Liver (tissue), 8 donors: ENCODE measurements at regions not wholly inside any gene's neighbourhood (a gene's known extent, or its start where the extent isn't known, plus 50 kb on each side); places are given as distances from the start of the nearest gene placed in this dataset.
"Not testable (repeated sequence)": the region's sequence is repeated elsewhere in the genome, so short reads cannot be mapped to it uniquely, and the experiment has no call there.

Experiments
- DNase-seq: peaks from one replicate; pipeline ENCODE4 v3.0.0-alpha.2; 2017; ENCODE audit warnings: low spot score
- H3K27ac ChIP-seq, 2 donors: one replicate each; pipeline ENCODE4 v1.7.0; 2013; ENCODE audit warnings: inconsistent platforms in 2 of 2, low read length in 2 of 2, control low read depth in 1 of 2, low read depth in 1 of 2, mild to moderate bottlenecking in 1 of 2
- H3K27me3 ChIP-seq, 4 donors: one replicate each; pipeline versions ENCODE4 v1.6.1 to v1.7.0; 2013; ENCODE audit warnings: low read length in 3 of 4, inconsistent platforms in 1 of 4, mild to moderate bottlenecking in 1 of 4, moderate library complexity in 1 of 4; ENCODE audit not compliant: control insufficient read depth in 4 of 4, insufficient read depth in 4 of 4
- H3K36me3 ChIP-seq, 4 donors: one replicate each; pipeline versions ENCODE4 v1.6.1 to v1.7.0; 2013; ENCODE audit warnings: low read length in 3 of 4, mild to moderate bottlenecking in 3 of 4, low read depth in 1 of 4, moderate library complexity in 1 of 4; ENCODE audit not compliant: control insufficient read depth in 4 of 4, insufficient read depth in 3 of 4
- H3K4me1 ChIP-seq, 4 donors: one replicate each; pipeline versions ENCODE4 v1.6.1 to v1.7.0; 2013; ENCODE audit warnings: low read length in 3 of 4, mild to moderate bottlenecking in 3 of 4, moderate library complexity in 1 of 4; ENCODE audit not compliant: control insufficient read depth in 4 of 4, insufficient read depth in 4 of 4
- H3K4me3 ChIP-seq, 3 donors: one replicate each; pipeline versions ENCODE4 v1.6.1 to v1.7.0; 2013; ENCODE audit warnings: low read length in 3 of 3, control low read depth in 1 of 3, low read depth in 1 of 3, mild to moderate bottlenecking in 1 of 3
- H3K9ac ChIP-seq, 2 donors: one replicate each; pipeline ENCODE4 v1.7.0; 2013; ENCODE audit warnings: low read length in 2 of 2, mild to moderate bottlenecking in 2 of 2, moderate library complexity in 2 of 2, control low read depth in 1 of 2, low read depth in 1 of 2
- H3K9me3 ChIP-seq, 4 donors: one replicate each; pipeline versions ENCODE4 v1.6.1 to v1.7.0; 2013; ENCODE audit warnings: low read length in 3 of 4; ENCODE audit not compliant: control insufficient read depth in 4 of 4
- EGR1 ChIP-seq, 2 donors: IDR thresholded peaks; 2 replicates each; pipeline ENCODE4 v1.6.1; 2016 to 2018; ENCODE audit warnings: antibody characterized with exemption in 2 of 2, low read depth in 2 of 2
- FOXA1 ChIP-seq: IDR thresholded peaks from 2 replicates; pipeline ENCODE4 v1.6.1; 2016; ENCODE audit warnings: antibody characterized with exemption
- FOXA2 ChIP-seq: IDR thresholded peaks from 2 replicates; pipeline ENCODE4 v1.6.1; 2016; ENCODE audit warnings: antibody characterized with exemption
- GABPA ChIP-seq, 2 donors: IDR thresholded peaks in 1 of 2; conservative IDR thresholded peaks in 1 of 2; 2 replicates each; pipeline ENCODE4 v1.6.1; 2016; ENCODE audit warnings: antibody characterized with exemption in 2 of 2, mild to moderate bottlenecking in 1 of 2, moderate library complexity in 1 of 2
- HNF4A ChIP-seq, 2 donors: conservative IDR thresholded peaks; 2 replicates each; pipeline ENCODE4 v1.6.1; 2016; ENCODE audit warnings: antibody characterized with exemption in 2 of 2, mild to moderate bottlenecking in 2 of 2
- HNF4G ChIP-seq: IDR thresholded peaks from 2 replicates; pipeline ENCODE4 v1.6.1; 2016; ENCODE audit warnings: antibody characterized with exemption
- JUND ChIP-seq, 2 donors: IDR thresholded peaks; 2 replicates each; pipeline ENCODE4 v1.6.1; 2016; ENCODE audit warnings: antibody characterized with exemption in 2 of 2
- MAX ChIP-seq: IDR thresholded peaks from 2 replicates; pipeline ENCODE4 v1.6.1; 2016; ENCODE audit warnings: antibody characterized with exemption
- NR2F2 ChIP-seq: IDR thresholded peaks from 2 replicates; pipeline ENCODE4 v1.6.1; 2016; ENCODE audit warnings: antibody characterized with exemption
- RAD21 ChIP-seq, 2 donors: IDR thresholded peaks; 2 replicates each; pipeline ENCODE4 v1.6.1; 2016; ENCODE audit warnings: antibody characterized with exemption in 2 of 2, mild to moderate bottlenecking in 2 of 2
- REST ChIP-seq: IDR thresholded peaks from 2 replicates; pipeline ENCODE4 v1.6.1; 2016; ENCODE audit warnings: antibody characterized with exemption, mild to moderate bottlenecking
- RXRA ChIP-seq, 2 donors: IDR thresholded peaks; 2 replicates each; pipeline ENCODE4 v1.6.1; 2017 to 2018; ENCODE audit warnings: antibody characterized with exemption in 2 of 2, mild to moderate bottlenecking in 1 of 2
- SP1 ChIP-seq: IDR thresholded peaks from 2 replicates; pipeline ENCODE4 v1.6.1; 2018; ENCODE audit warnings: antibody characterized with exemption, mild to moderate bottlenecking
- TAF1 ChIP-seq: conservative IDR thresholded peaks from 2 replicates; pipeline ENCODE4 v1.6.1; 2016; ENCODE audit warnings: antibody characterized with exemption, mild to moderate bottlenecking
- YY1 ChIP-seq: IDR thresholded peaks from 2 replicates; pipeline ENCODE4 v1.6.1; 2016; ENCODE audit warnings: antibody characterized with exemption, mild to moderate bottlenecking
- ZBTB33 ChIP-seq: IDR thresholded peaks from 2 replicates; pipeline ENCODE4 v1.6.1; 2016; ENCODE audit warnings: antibody characterized with exemption
- WGBS: extraction: QIAGEN DNeasy Blood & Tissue Kit; methylation state at CpG from one replicate; pipeline ENCODE4 v1.1.7; 2013; 5-methylcytosine and 5-hydroxymethylcytosine counted together
- TF ChIP-seq, protein P1 (sequence below): fragments of 150-350 bp; IDR thresholded peaks from 2 replicates; pipeline ENCODE4 v1.5.1; 2017; ENCODE audit warnings: improper control_type of control experiment, low read depth, low read length; ENCODE audit not compliant: missing input control
- TF ChIP-seq, protein P2 (sequence below): IDR thresholded peaks from 2 replicates; pipeline ENCODE4 v1.6.1; 2016; ENCODE audit warnings: antibody characterized with exemption
- donor health status: healthy.
- donor health status: healthy.
- donor health status: healthy.
- donor health status: healthy.
- donor health status: healthy.

- not testable (repeated sequence) for H3K36me3 ChIP-seq, H3K9me3 ChIP-seq, H3K4me3 ChIP-seq, H3K27me3 ChIP-seq, H3K4me1 ChIP-seq, DNase-seq, H3K27ac ChIP-seq, H3K9ac ChIP-seq
- 79% methylated on average over 1 of the region's 3 CpGs for WGBS
Measured at GRCh38 chr2:83966946-83967345, 492.1 kb downstream of the SUCLG1 start.

- DNase-seq = no peak
- no peak overlapping the region for H3K27ac ChIP-seq
- H3K27me3 ChIP-seq = no peaks in the 10 kb centered on the region
- 90% methylated on average over 7 of the region's 7 CpGs for WGBS
- H3K4me1 ChIP-seq = no peaks in the 10 kb centered on the region
- H3K36me3 ChIP-seq = no peaks in the 10 kb centered on the region
- no peaks in the 10 kb centered on the region for H3K9me3 ChIP-seq
- TF ChIP-seq JUND (IDR thresholded peaks at IDR 0.05) = no peak
- TF ChIP-seq, protein P1, sequence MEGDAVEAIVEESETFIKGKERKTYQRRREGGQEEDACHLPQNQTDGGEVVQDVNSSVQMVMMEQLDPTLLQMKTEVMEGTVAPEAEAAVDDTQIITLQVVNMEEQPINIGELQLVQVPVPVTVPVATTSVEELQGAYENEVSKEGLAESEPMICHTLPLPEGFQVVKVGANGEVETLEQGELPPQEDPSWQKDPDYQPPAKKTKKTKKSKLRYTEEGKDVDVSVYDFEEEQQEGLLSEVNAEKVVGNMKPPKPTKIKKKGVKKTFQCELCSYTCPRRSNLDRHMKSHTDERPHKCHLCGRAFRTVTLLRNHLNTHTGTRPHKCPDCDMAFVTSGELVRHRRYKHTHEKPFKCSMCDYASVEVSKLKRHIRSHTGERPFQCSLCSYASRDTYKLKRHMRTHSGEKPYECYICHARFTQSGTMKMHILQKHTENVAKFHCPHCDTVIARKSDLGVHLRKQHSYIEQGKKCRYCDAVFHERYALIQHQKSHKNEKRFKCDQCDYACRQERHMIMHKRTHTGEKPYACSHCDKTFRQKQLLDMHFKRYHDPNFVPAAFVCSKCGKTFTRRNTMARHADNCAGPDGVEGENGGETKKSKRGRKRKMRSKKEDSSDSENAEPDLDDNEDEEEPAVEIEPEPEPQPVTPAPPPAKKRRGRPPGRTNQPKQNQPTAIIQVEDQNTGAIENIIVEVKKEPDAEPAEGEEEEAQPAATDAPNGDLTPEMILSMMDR = no peak
- no peak for TF ChIP-seq GABPA (IDR thresholded peaks at IDR 0.05 in 1 of 2, conservative IDR thresholded peaks at IDR 0.05 in 1 of 2)
- no peak for TF ChIP-seq HNF4A (conservative IDR thresholded peaks at IDR 0.05)
- no peak for TF ChIP-seq NR2F2
- TF ChIP-seq HNF4G = no peak
- no peak for TF ChIP-seq YY1
- TF ChIP-seq MAX = no peak
- TF ChIP-seq EGR1 (IDR thresholded peaks at IDR 0.05; ENCODE audit: low read depth in 2 of 2) = no peak
- TF ChIP-seq RXRA (IDR thresholded peaks at IDR 0.05) = no peak
- TF ChIP-seq RAD21 (IDR thresholded peaks at IDR 0.05) = no peak
- TF ChIP-seq FOXA2 = no peak
- no peak for TF ChIP-seq TAF1
- TF ChIP-seq ZBTB33 = no peak
- TF ChIP-seq REST = no peak
- no peak for TF ChIP-seq SP1
- TF ChIP-seq, protein P2, sequence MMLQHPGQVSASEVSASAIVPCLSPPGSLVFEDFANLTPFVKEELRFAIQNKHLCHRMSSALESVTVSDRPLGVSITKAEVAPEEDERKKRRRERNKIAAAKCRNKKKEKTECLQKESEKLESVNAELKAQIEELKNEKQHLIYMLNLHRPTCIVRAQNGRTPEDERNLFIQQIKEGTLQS = no peak
- no peak for TF ChIP-seq FOXA1
- no peak overlapping the region for H3K9ac ChIP-seq
- no peak overlapping the region for H3K4me3 ChIP-seq
Measured at GRCh38 chr2:83961512-83961911, 497.6 kb downstream of the SUCLG1 start.
